SK-N-SH treated with all-trans-retinoic acid at 6 μM for 48 hours (cell line): ENCODE measurements at regions not wholly inside any gene's neighbourhood (a gene's known extent, or its start where the extent isn't known, plus 50 kb on each side); places are given as distances from the start of the nearest gene placed in this dataset.

Experiments used
- ATAC-seq: fragments of 200-7000 bp; cut with Tn5 transposase; 3 replicates; pipeline ENCODE4 v1.9.1; 2020; ENCODE audit warnings: mild to moderate bottlenecking, moderate library complexity
- BACH2 ChIP-seq: fragments of 250-450 bp; sonication (Bioruptor Pico); IDR thresholded peaks from 2 replicates; pipeline ENCODE4 v1.9.0; 2021; ENCODE audit warnings: mild to moderate bottlenecking, borderline replicate concordance
- CREB5 ChIP-seq: fragments of 250-450 bp; sonication (Bioruptor Pico); IDR thresholded peaks from 2 replicates; pipeline ENCODE4 v1.5.1; 2020; ENCODE audit warnings: low read depth, mild to moderate bottlenecking, moderate library complexity
- CSDC2 ChIP-seq: fragments of 250-450 bp; sonication (Bioruptor Pico); IDR thresholded peaks from 2 replicates; pipeline ENCODE4 v1.5.0; 2020; ENCODE audit warnings: mild to moderate bottlenecking, moderate library complexity
- CSRNP3 ChIP-seq: fragments of 250-450 bp; sonication (Bioruptor Pico); IDR thresholded peaks from 2 replicates; pipeline ENCODE4 v1.5.1; 2021; ENCODE audit warnings: mild to moderate bottlenecking, moderate library complexity
- ESRRG ChIP-seq: fragments of 250-450 bp; sonication (Bioruptor Pico); IDR thresholded peaks from 2 replicates; pipeline ENCODE4 v1.6.1; 2021; ENCODE audit warnings: mild to moderate bottlenecking
- GLIS3 ChIP-seq: fragments of 250-450 bp; sonication (Bioruptor Pico); IDR thresholded peaks from 2 replicates; pipeline ENCODE4 v1.5.0; 2020; ENCODE audit warnings: mild to moderate bottlenecking, moderate library complexity
- ISL1 ChIP-seq: fragments of 250-450 bp; sonication (Bioruptor Pico); IDR thresholded peaks from 2 replicates; pipeline ENCODE4 v2.1.2; 2022; ENCODE audit warnings: mild to moderate bottlenecking, moderate library complexity
- OSR1 ChIP-seq: fragments of 250-450 bp; sonication (Bioruptor Pico); IDR thresholded peaks from 2 replicates; pipeline ENCODE4 v1.8.0; 2022; ENCODE audit warnings: moderate library complexity, mild to moderate bottlenecking, inconsistent platforms
- PATZ1 ChIP-seq: fragments of 250-450 bp; sonication (Bioruptor Pico); IDR thresholded peaks from 2 replicates; pipeline ENCODE4 v1.8.0; 2020; ENCODE audit warnings: mild to moderate bottlenecking, moderate library complexity, borderline replicate concordance
- POU6F1 ChIP-seq: fragments of 250-450 bp; sonication (Bioruptor Pico); IDR thresholded peaks from 2 replicates; pipeline ENCODE4 v1.8.0; 2021; ENCODE audit warnings: low read depth, mild to moderate bottlenecking, moderate library complexity, borderline replicate concordance
- PPARA ChIP-seq: fragments of 250-450 bp; sonication (Bioruptor Pico); IDR thresholded peaks from 2 replicates; pipeline ENCODE4 v1.5.0; 2020; ENCODE audit warnings: mild to moderate bottlenecking, borderline replicate concordance
- RARB ChIP-seq: fragments of 250-450 bp; sonication (Bioruptor Pico); IDR thresholded peaks from 2 replicates; pipeline ENCODE4 v1.8.0; 2021; ENCODE audit warnings: mild to moderate bottlenecking, moderate library complexity
- TCF4 ChIP-seq: fragments of 250-450 bp; sonication (Bioruptor Pico); IDR thresholded peaks from 2 replicates; pipeline ENCODE4 v1.8.0; 2021; ENCODE audit warnings: mild to moderate bottlenecking, moderate library complexity, borderline replicate concordance
- TOX ChIP-seq: fragments of 250-450 bp; sonication (Bioruptor Pico); IDR thresholded peaks from 2 replicates; pipeline ENCODE4 v1.8.0; 2021; ENCODE audit warnings: mild to moderate bottlenecking, moderate library complexity, borderline replicate concordance
- ZFP3 ChIP-seq: fragments of 250-450 bp; sonication (Bioruptor Pico); IDR thresholded peaks from 2 replicates; pipeline ENCODE4 v1.5.0; 2020; ENCODE audit warnings: mild to moderate bottlenecking, moderate library complexity
- ZFP30 ChIP-seq: fragments of 450-650 bp; formaldehyde crosslinking; IDR thresholded peaks from 2 replicates; pipeline ENCODE4 v1.5.0; 2022; ENCODE audit warnings: mild to moderate bottlenecking, moderate library complexity
- ZNF565 ChIP-seq: fragments of 450-650 bp; formaldehyde crosslinking; conservative IDR thresholded peaks from 2 replicates; pipeline ENCODE4 v1.5.0; 2020; ENCODE audit warnings: low read depth, mild to moderate bottlenecking, moderate library complexity
- ZNF70 ChIP-seq: fragments of 450-650 bp; formaldehyde crosslinking; IDR thresholded peaks from 2 replicates; pipeline ENCODE4 v1.5.0; 2020; ENCODE audit warnings: mild to moderate bottlenecking, moderate library complexity
- ZNF8 ChIP-seq: fragments of 450-650 bp; formaldehyde crosslinking; IDR thresholded peaks from 2 replicates; pipeline ENCODE4 v1.5.0; 2020; ENCODE audit warnings: mild to moderate bottlenecking, moderate library complexity

- ATAC-seq, result no peak
- no peak for TF ChIP-seq BACH2 (CRISPR knock-in tag)
- TF ChIP-seq ZNF8 (CRISPR knock-in tag), result no peak
- no peak for TF ChIP-seq PPARA (CRISPR knock-in tag)
- TF ChIP-seq ISL1 (CRISPR knock-in tag), result no peak
- TF ChIP-seq TCF4 (CRISPR knock-in tag), result no peak
- TF ChIP-seq ZNF70 (CRISPR knock-in tag), result no peak
- no peak for TF ChIP-seq CSRNP3
- TF ChIP-seq POU6F1, result no peak
- no peak for TF ChIP-seq RARB (CRISPR knock-in tag)
- no peak for TF ChIP-seq ZNF565 (CRISPR knock-in tag)
- TF ChIP-seq OSR1 (CRISPR knock-in tag), result no peak
- no peak for TF ChIP-seq ZFP30 (CRISPR knock-in tag)
Measured at GRCh38 chr6:144809969-144810368, 524.8 kb downstream of the UTRN start.

- no peak for TF ChIP-seq ZFP3
- TF ChIP-seq RARB (CRISPR knock-in tag), result no peak
- TF ChIP-seq TCF4 (CRISPR knock-in tag), result no peak
- no peak for TF ChIP-seq CREB5
- no peak for TF ChIP-seq GLIS3 (CRISPR knock-in tag)
- no peak for TF ChIP-seq CSDC2
- TF ChIP-seq CSRNP3, result no peak
- TF ChIP-seq ISL1 (CRISPR knock-in tag), result no peak
- no peak for TF ChIP-seq PATZ1 (CRISPR knock-in tag)
- no peak for TF ChIP-seq OSR1 (CRISPR knock-in tag)
- ATAC-seq, result no peak
Measured at GRCh38 chr6:144811140-144811539, 526.0 kb downstream of the UTRN start.

GRCh38 chr6:144816936-144817335, 531.8 kb downstream of the UTRN start:
- no peak for ATAC-seq
- TF ChIP-seq RARB (CRISPR knock-in tag) (no peak), TOX (CRISPR knock-in tag) (no peak), POU6F1 (no peak)
- TF ChIP-seq, all 23 proteins: peak for 0

- TF ChIP-seq ZNF70 (CRISPR knock-in tag) (no peak), RARB (CRISPR knock-in tag) (no peak), ESRRG (CRISPR knock-in tag) (no peak)
- no peak for ATAC-seq
Measured at GRCh38 chr6:144820270-144820669, 535.1 kb downstream of the UTRN start.
